H9 (cell line): ENCODE measurements at regions not wholly inside any gene's neighbourhood (a gene's known extent, or its start where the extent isn't known, plus 50 kb on each side); places are given as distances from the start of the nearest gene placed in this dataset.

Experiments
- DNase-seq: peaks from one replicate; pipeline ENCODE4 v3.0.0-alpha.2; 2017
- H2AFZ ChIP-seq: one replicate; pipeline ENCODE4 v1.6.1; 2013; ENCODE audit warnings: mild to moderate bottlenecking, low read length, control low read depth, moderate library complexity
- H2AK5ac ChIP-seq: 2 replicates; pipeline ENCODE4 v1.6.1; 2013; ENCODE audit warnings: low read length, control low read depth, mixed read lengths; ENCODE audit not compliant: insufficient read length
- H2BK120ac ChIP-seq: one replicate; pipeline ENCODE4 v1.6.1; 2013; ENCODE audit warnings: low read depth, mild to moderate bottlenecking, low read length, control low read depth, inconsistent platforms; ENCODE audit not compliant: poor library complexity, severe bottlenecking
- H2BK12ac ChIP-seq: 2 replicates; pipeline ENCODE4 v1.6.1; 2013; ENCODE audit warnings: low read length, control low read depth, mixed read lengths, low read depth; ENCODE audit not compliant: insufficient read length
- H2BK15ac ChIP-seq: 2 replicates; pipeline ENCODE4 v1.6.1; 2013; ENCODE audit warnings: low read depth, low read length, control low read depth
- H2BK20ac ChIP-seq: one replicate; pipeline ENCODE4 v1.6.1; 2013; ENCODE audit warnings: low read depth, mild to moderate bottlenecking, low read length, control low read depth, inconsistent platforms; ENCODE audit not compliant: poor library complexity, severe bottlenecking
- H2BK5ac ChIP-seq: 2 replicates; pipeline ENCODE4 v1.6.1; 2013; ENCODE audit warnings: low read length, control low read depth, mixed read lengths; ENCODE audit not compliant: insufficient read length
- H3K14ac ChIP-seq: 2 replicates; pipeline ENCODE4 v1.6.1; 2013; ENCODE audit warnings: low read length, control low read depth; ENCODE audit not compliant: insufficient read depth
- H3K18ac ChIP-seq: 2 replicates; pipeline ENCODE4 v1.6.1; 2013; ENCODE audit warnings: low read depth, mild to moderate bottlenecking, mixed read lengths, low read length, control low read depth; ENCODE audit not compliant: insufficient read length
- H3K23ac ChIP-seq: 2 replicates; pipeline ENCODE4 v1.6.1; 2013; ENCODE audit warnings: low read length, control low read depth, mixed read lengths, low read depth; ENCODE audit not compliant: insufficient read length
- H3K23me2 ChIP-seq: 2 replicates; pipeline ENCODE4 v1.6.1; 2013; ENCODE audit warnings: low read depth, mild to moderate bottlenecking, mixed read lengths, low read length, control low read depth; ENCODE audit not compliant: insufficient read length, poor library complexity, severe bottlenecking
- H3K27ac ChIP-seq: 2 replicates; pipeline ENCODE4 v1.5.1; 2013; ENCODE audit warnings: low read length, control low read depth, mixed read lengths, low read depth; ENCODE audit not compliant: insufficient read length
- H3K27me3 ChIP-seq: 2 replicates; pipeline ENCODE4 v1.6.1; 2013; ENCODE audit warnings: low read length, control low read depth, inconsistent platforms; ENCODE audit not compliant: insufficient read depth
- H3K4ac ChIP-seq: 2 replicates; pipeline ENCODE4 v1.6.1; 2013; ENCODE audit warnings: low read depth, mild to moderate bottlenecking, control low read depth, inconsistent platforms, low read length, moderate library complexity
- H3K4me1 ChIP-seq: 2 replicates; pipeline ENCODE4 v1.6.1; 2013; ENCODE audit warnings: low read length, control low read depth, inconsistent platforms; ENCODE audit not compliant: insufficient read depth
- H3K4me2 ChIP-seq: 2 replicates; pipeline ENCODE4 v1.6.1; 2013; ENCODE audit warnings: low read length, control low read depth, mixed read lengths; ENCODE audit not compliant: insufficient read length, insufficient read depth
- H3K56ac ChIP-seq: 2 replicates; pipeline ENCODE4 v1.6.1; 2013; ENCODE audit warnings: low read depth, mild to moderate bottlenecking, mixed read lengths, low read length, control low read depth; ENCODE audit not compliant: insufficient read length
- H3K79me1 ChIP-seq: 2 replicates; pipeline ENCODE4 v1.6.1; 2013; ENCODE audit warnings: low read depth, mild to moderate bottlenecking, moderate library complexity, low read length, control low read depth, inconsistent platforms; ENCODE audit not compliant: insufficient read depth, poor library complexity, severe bottlenecking
- H3K79me2 ChIP-seq: 2 replicates; pipeline ENCODE4 v1.6.1; 2013; ENCODE audit warnings: low read length, control low read depth, inconsistent platforms; ENCODE audit not compliant: insufficient read depth
- H3K9ac ChIP-seq: 2 replicates; pipeline ENCODE4 v1.6.1; 2013; ENCODE audit warnings: low read length, control low read depth, mixed read lengths; ENCODE audit not compliant: insufficient read length; ENCODE audit errors: extremely low read depth
- H3K9me3 ChIP-seq: one replicate; pipeline ENCODE4 v1.6.1; 2013; ENCODE audit warnings: low read depth, low read length, inconsistent platforms; ENCODE audit not compliant: control insufficient read depth
- H3T11ph ChIP-seq: one replicate; pipeline ENCODE4 v1.6.1; 2013; ENCODE audit warnings: mild to moderate bottlenecking, low read length, control low read depth, inconsistent platforms
- H4K20me1 ChIP-seq: one replicate; pipeline ENCODE4 v1.6.1; 2013; ENCODE audit not compliant: control insufficient read depth, insufficient read length, insufficient read depth
- H4K5ac ChIP-seq: 2 replicates; pipeline ENCODE4 v1.6.1; 2013; ENCODE audit warnings: low read depth, mild to moderate bottlenecking, mixed read lengths, low read length, control low read depth; ENCODE audit not compliant: insufficient read length
- H4K8ac ChIP-seq: replicated peaks from 2 replicates; pipeline ENCODE4 v1.6.1; 2013; ENCODE audit warnings: low read length, control low read depth, mixed read lengths, low read depth; ENCODE audit not compliant: insufficient read length
- H4K91ac ChIP-seq: 2 replicates; pipeline ENCODE4 v1.6.1; 2013; ENCODE audit warnings: low read depth, mild to moderate bottlenecking, moderate library complexity, mixed read lengths, low read length, control low read depth; ENCODE audit not compliant: insufficient read length
- H3K27ac Mint-ChIP-seq, 3 experiments: 2 replicates in 2 of 3; 3 replicates in 1 of 3; pipeline ENCODE4 v1.8.0; 2020 to 2021; ENCODE audit warnings: mixed read lengths in 3 of 3, mild to moderate bottlenecking in 1 of 3, moderate library complexity in 1 of 3
- H3K27me3 Mint-ChIP-seq: 2 replicates; pipeline ENCODE4 v1.8.0; 2021; ENCODE audit warnings: low read depth, mild to moderate bottlenecking, moderate library complexity, mixed read lengths
- H3K36me3 Mint-ChIP-seq, 3 experiments: 2 replicates in 2 of 3; 3 replicates in 1 of 3; pipeline ENCODE4 v1.8.0; 2020 to 2021; ENCODE audit warnings: low read depth in 3 of 3, mixed read lengths in 3 of 3; ENCODE audit not compliant: insufficient read depth in 1 of 3
- H3K4me1 Mint-ChIP-seq, 2 experiments: 2 replicates each; pipeline ENCODE4 v1.8.0; 2020; ENCODE audit warnings: mixed read lengths in 2 of 2
- H3K4me3 Mint-ChIP-seq, 2 experiments: 2 replicates in 1 of 2; 3 replicates in 1 of 2; pipeline ENCODE4 v1.8.0; 2020 to 2021; ENCODE audit warnings: mild to moderate bottlenecking in 2 of 2, mixed read lengths in 2 of 2, moderate library complexity in 1 of 2
- H3K9me3 Mint-ChIP-seq, 2 experiments: 2 replicates in 1 of 2; 3 replicates in 1 of 2; pipeline ENCODE4 v1.8.0; 2020; ENCODE audit warnings: mild to moderate bottlenecking in 2 of 2, mixed read lengths in 2 of 2, moderate library complexity in 1 of 2
- WGBS: extraction: QIAGEN DNeasy Blood & Tissue Kit; methylation state at CpG from one replicate; pipeline ENCODE4 v1.1.7; 2013; ENCODE audit warnings: missing lambda C conversion rate, low lambda C conversion rate, mixed read lengths; ENCODE audit not compliant: insufficient read length; ENCODE audit errors: extremely low coverage; 5-methylcytosine and 5-hydroxymethylcytosine counted together
- TF ChIP-seq, protein P1 (sequence below): fragments of 200-600 bp; sonication (generic); conservative IDR thresholded peaks from 3 replicates; pipeline ENCODE4 v1.8.0; 2021; ENCODE audit warnings: antibody characterized with exemption, mild to moderate bottlenecking

DNA sequence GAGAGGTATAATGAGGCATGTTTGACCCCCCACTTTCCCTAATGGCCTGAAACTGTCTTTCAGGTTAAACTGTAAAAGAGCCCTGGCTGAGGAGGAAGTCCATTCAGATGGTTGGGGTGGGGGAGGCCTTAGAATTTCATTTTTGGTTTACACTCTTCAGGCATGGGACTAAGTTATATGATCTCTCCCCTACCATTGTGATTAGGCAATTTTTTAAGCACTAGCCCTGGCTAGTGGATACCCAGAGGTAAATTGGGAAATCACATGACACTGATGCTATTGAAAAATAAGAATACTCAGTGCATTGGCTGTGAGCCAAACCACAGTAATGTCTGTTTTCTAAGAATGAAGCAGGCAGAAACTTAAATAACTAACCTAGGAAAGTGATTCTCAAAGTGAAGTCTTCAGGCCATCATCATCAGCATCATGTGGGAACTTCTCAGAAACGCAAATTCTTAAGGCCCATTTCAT lies 149.7 kb downstream of the RRAGB start:
- Histone ChIP-seq H2BK5ac (no peak overlapping the region), H4K20me1 (no peaks in the 10 kb centered on the region), H3K9me3 (peaks cover 6% of the 10 kb centered on the region), H2BK120ac (no peak overlapping the region), H3K23me2 (no peaks in the 10 kb centered on the region), H3K18ac (no peak overlapping the region), H2BK12ac (no peak overlapping the region), H3K27me3 (no peaks in the 10 kb centered on the region), H3K23ac (no peak overlapping the region), H3K4me1 (no peaks in the 10 kb centered on the region), H3K14ac (no peak overlapping the region), H2AK5ac (no peak overlapping the region), H4K5ac (no peak overlapping the region), H4K8ac (no peak overlapping the region), H3K4ac (no peak overlapping the region), H4K91ac (no peak overlapping the region), H3K56ac (no peak overlapping the region), H3K79me1 (no peaks in the 10 kb centered on the region), H3K9ac (no peak overlapping the region), H3K79me2 (no peaks in the 10 kb centered on the region), H3T11ph (no peak overlapping the region), H2BK20ac (no peak overlapping the region), H3K4me2 (no peak overlapping the region), H2BK15ac (no peak overlapping the region), H3K27ac (no peak overlapping the region), H2AFZ (no peak overlapping the region)
- peaks cover 75 to 81% of the 10 kb centered on the region in 2 experiments for H3K9me3 Mint-ChIP-seq
- no CpG with 5 or more reads among the region's 1 CpG for WGBS
- TF ChIP-seq, protein P1, sequence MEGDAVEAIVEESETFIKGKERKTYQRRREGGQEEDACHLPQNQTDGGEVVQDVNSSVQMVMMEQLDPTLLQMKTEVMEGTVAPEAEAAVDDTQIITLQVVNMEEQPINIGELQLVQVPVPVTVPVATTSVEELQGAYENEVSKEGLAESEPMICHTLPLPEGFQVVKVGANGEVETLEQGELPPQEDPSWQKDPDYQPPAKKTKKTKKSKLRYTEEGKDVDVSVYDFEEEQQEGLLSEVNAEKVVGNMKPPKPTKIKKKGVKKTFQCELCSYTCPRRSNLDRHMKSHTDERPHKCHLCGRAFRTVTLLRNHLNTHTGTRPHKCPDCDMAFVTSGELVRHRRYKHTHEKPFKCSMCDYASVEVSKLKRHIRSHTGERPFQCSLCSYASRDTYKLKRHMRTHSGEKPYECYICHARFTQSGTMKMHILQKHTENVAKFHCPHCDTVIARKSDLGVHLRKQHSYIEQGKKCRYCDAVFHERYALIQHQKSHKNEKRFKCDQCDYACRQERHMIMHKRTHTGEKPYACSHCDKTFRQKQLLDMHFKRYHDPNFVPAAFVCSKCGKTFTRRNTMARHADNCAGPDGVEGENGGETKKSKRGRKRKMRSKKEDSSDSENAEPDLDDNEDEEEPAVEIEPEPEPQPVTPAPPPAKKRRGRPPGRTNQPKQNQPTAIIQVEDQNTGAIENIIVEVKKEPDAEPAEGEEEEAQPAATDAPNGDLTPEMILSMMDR, result no peak
- no peak overlapping the region for H3K4me3 Mint-ChIP-seq
- H3K27me3 Mint-ChIP-seq, result no peaks in the 10 kb centered on the region
- peaks cover 0 to 5% (median 0%) of the 10 kb centered on the region in 3 experiments; a peak in 3 of 7 replicates for H3K36me3 Mint-ChIP-seq
- H3K27ac Mint-ChIP-seq, result no peak overlapping the region; a peak in 1 of 7 replicates
- H3K4me1 Mint-ChIP-seq, result peaks cover 22 to 23% of the 10 kb centered on the region in 2 experiments
- DNase-seq, result no peak
